ENCODE measurements at regions not wholly inside any gene's neighbourhood (a gene's known extent, or its start where the extent isn't known, plus 50 kb on each side); places are given as distances from the start of the nearest gene placed in this dataset.
"Not testable (repeated sequence)": the region's sequence is repeated elsewhere in the genome, so short reads cannot be mapped to it uniquely, and the experiment has no call there.

GRCh38 chr20:47440857-47441773 is 60.6 kb upstream of the NCOA3 start:
- FAIRE-seq: no peak
- DNase-seq (ENCODE audit: extremely low spot score, insufficient read length, low read depth): no peak

GRCh38 chr20:47441774-47442150 is 59.9 kb upstream of the NCOA3 start:
- FAIRE-seq (no peak), DNase-seq (ENCODE audit: extremely low spot score, insufficient read length, low read depth) (no peak)

GRCh38 chr20:47443060-47443459 is 58.6 kb upstream of the NCOA3 start:
- FAIRE-seq; DNase-seq (ENCODE audit: extremely low spot score, insufficient read length, low read depth): not testable (repeated sequence)

GRCh38 chr20:47444584-47444983 is 57.1 kb upstream of the NCOA3 start:
- DNase-seq (ENCODE audit: extremely low spot score, insufficient read length, low read depth) (no peak), FAIRE-seq (no peak)

GRCh38 chr20:47445291-47445690 is 56.4 kb upstream of the NCOA3 start:
- DNase-seq (ENCODE audit: extremely low spot score, insufficient read length, low read depth): no peak
- FAIRE-seq: no peak

GRCh38 chr20:47447350-47448296 is 54.1 kb upstream of the NCOA3 start:
- not testable (repeated sequence) for FAIRE-seq; DNase-seq (ENCODE audit: extremely low spot score, insufficient read length, low read depth)

GRCh38 chr20:47448429-47448828 is 53.3 kb upstream of the NCOA3 start:
- FAIRE-seq (no peak), DNase-seq (ENCODE audit: extremely low spot score, insufficient read length, low read depth) (no peak)

- FAIRE-seq (no peak), DNase-seq (ENCODE audit: extremely low spot score, insufficient read length, low read depth) (no peak)
These were observed 50.1 kb upstream of the NCOA3 start for GRCh38 chr20:47451602-47451904.

All from GM18507 (cell line).